ENCODE measurements at regions not wholly inside any gene's neighbourhood (a gene's known extent, or its start where the extent isn't known, plus 50 kb on each side); places are given as distances from the start of the nearest gene placed in this dataset.

- no peak overlapping the region for H3K4me3 ChIP-seq (ENCODE audit: low read length)
- no peak overlapping the region for H3K27ac ChIP-seq (ENCODE audit: low read length)
- TF ChIP-seq CTCF (IDR thresholded peaks at IDR 0.05; ENCODE audit: low read depth, low read length) (no peak), EZH2phosphoT487 (IDR thresholded peaks at IDR 0.05; ENCODE audit: low read depth) (no peak)
- H3K27me3 ChIP-seq (ENCODE audit: low read depth, low read length), result no peaks in the 10 kb centered on the region
- no peaks in the 10 kb centered on the region for H4K20me1 ChIP-seq (ENCODE audit: insufficient read depth, low read length)
- no peaks in the 10 kb centered on the region for H3K36me3 ChIP-seq (replicated peaks; ENCODE audit: low read depth, low read length)
- no peaks in the 10 kb centered on the region for H3K9me3 ChIP-seq (ENCODE audit: insufficient read depth, low read length)
- no peak overlapping the region for H3K9ac ChIP-seq (ENCODE audit: low read length)
- H3K4me2 ChIP-seq (ENCODE audit: low read length), result no peak overlapping the region
- no peaks in the 10 kb centered on the region for H3K79me2 ChIP-seq (ENCODE audit: low read length)
- no peak overlapping the region for H2AFZ ChIP-seq (ENCODE audit: low read depth, low read length)
- no peaks in the 10 kb centered on the region for H3K4me1 ChIP-seq (ENCODE audit: low read length)
Measured at GRCh38 chr6:91781946-91782345, 1195.1 kb upstream of the MAP3K7 start.

- Histone ChIP-seq H4K20me1 (ENCODE audit: insufficient read depth, low read length) (no peaks in the 10 kb centered on the region), H3K27ac (ENCODE audit: low read length) (no peak overlapping the region), H3K36me3 (replicated peaks; ENCODE audit: low read depth, low read length) (no peaks in the 10 kb centered on the region), H3K4me2 (ENCODE audit: low read length) (no peak overlapping the region), H2AFZ (ENCODE audit: low read depth, low read length) (no peak overlapping the region), H3K4me1 (ENCODE audit: low read length) (no peaks in the 10 kb centered on the region), H3K4me3 (ENCODE audit: low read length) (no peak overlapping the region), H3K9me3 (ENCODE audit: insufficient read depth, low read length) (no peaks in the 10 kb centered on the region), H3K79me2 (ENCODE audit: low read length) (no peaks in the 10 kb centered on the region), H3K27me3 (ENCODE audit: low read depth, low read length) (no peaks in the 10 kb centered on the region), H3K9ac (ENCODE audit: low read length) (no peak overlapping the region)
- no peak for TF ChIP-seq EZH2phosphoT487 (IDR thresholded peaks at IDR 0.05; ENCODE audit: low read depth)
- no peak for TF ChIP-seq CTCF (IDR thresholded peaks at IDR 0.05; ENCODE audit: low read depth, low read length)
Measured at GRCh38 chr6:91780270-91780669, 1193.4 kb upstream of the MAP3K7 start.

GRCh38 chr6:91761621-91762020, 1174.7 kb upstream of the MAP3K7 start:
- no peaks in the 10 kb centered on the region for H3K27me3 ChIP-seq (ENCODE audit: low read depth, low read length)
- H3K9me3 ChIP-seq (ENCODE audit: insufficient read depth, low read length), result no peaks in the 10 kb centered on the region
- H3K36me3 ChIP-seq (replicated peaks; ENCODE audit: low read depth, low read length), result no peaks in the 10 kb centered on the region
- no peak overlapping the region for H3K4me2 ChIP-seq (ENCODE audit: low read length)
- H2AFZ ChIP-seq (ENCODE audit: low read depth, low read length), result no peak overlapping the region
- no peaks in the 10 kb centered on the region for H3K79me2 ChIP-seq (ENCODE audit: low read length)
- no peak for TF ChIP-seq CTCF (IDR thresholded peaks at IDR 0.05; ENCODE audit: low read depth, low read length)
- no peak for TF ChIP-seq EZH2phosphoT487 (IDR thresholded peaks at IDR 0.05; ENCODE audit: low read depth)
- H3K9ac ChIP-seq (ENCODE audit: low read length), result no peak overlapping the region
- H3K4me3 ChIP-seq (ENCODE audit: low read length), result no peak overlapping the region
- H3K4me1 ChIP-seq (ENCODE audit: low read length), result no peaks in the 10 kb centered on the region
- no peak overlapping the region for H3K27ac ChIP-seq (ENCODE audit: low read length)
- H4K20me1 ChIP-seq (ENCODE audit: insufficient read depth, low read length), result no peaks in the 10 kb centered on the region

GRCh38 chr6:91754691-91755090, 1167.8 kb upstream of the MAP3K7 start:
- TF ChIP-seq EZH2phosphoT487 (IDR thresholded peaks at IDR 0.05; ENCODE audit: low read depth) (no peak), CTCF (IDR thresholded peaks at IDR 0.05; ENCODE audit: low read depth, low read length) (no peak)

More at GRCh38 chr6:91754691-91755090, 1167.8 kb upstream of the MAP3K7 start:
- Histone ChIP-seq H3K27me3 (ENCODE audit: low read depth, low read length) (no peaks in the 10 kb centered on the region), H3K9ac (ENCODE audit: low read length) (no peak overlapping the region), H3K36me3 (replicated peaks; ENCODE audit: low read depth, low read length) (no peaks in the 10 kb centered on the region), H3K9me3 (ENCODE audit: insufficient read depth, low read length) (no peaks in the 10 kb centered on the region), H3K4me1 (ENCODE audit: low read length) (no peaks in the 10 kb centered on the region), H3K27ac (ENCODE audit: low read length) (no peak overlapping the region), H3K79me2 (ENCODE audit: low read length) (no peaks in the 10 kb centered on the region), H3K4me2 (ENCODE audit: low read length) (no peak overlapping the region), H4K20me1 (ENCODE audit: insufficient read depth, low read length) (no peaks in the 10 kb centered on the region), H3K4me3 (ENCODE audit: low read length) (no peak overlapping the region), H2AFZ (ENCODE audit: low read depth, low read length) (no peak overlapping the region)

Data from OCI-LY3 (cell line).